ENCODE measurements at regions not wholly inside any gene's neighbourhood (a gene's known extent, or its start where the extent isn't known, plus 50 kb on each side); places are given as distances from the start of the nearest gene placed in this dataset.

DNA sequence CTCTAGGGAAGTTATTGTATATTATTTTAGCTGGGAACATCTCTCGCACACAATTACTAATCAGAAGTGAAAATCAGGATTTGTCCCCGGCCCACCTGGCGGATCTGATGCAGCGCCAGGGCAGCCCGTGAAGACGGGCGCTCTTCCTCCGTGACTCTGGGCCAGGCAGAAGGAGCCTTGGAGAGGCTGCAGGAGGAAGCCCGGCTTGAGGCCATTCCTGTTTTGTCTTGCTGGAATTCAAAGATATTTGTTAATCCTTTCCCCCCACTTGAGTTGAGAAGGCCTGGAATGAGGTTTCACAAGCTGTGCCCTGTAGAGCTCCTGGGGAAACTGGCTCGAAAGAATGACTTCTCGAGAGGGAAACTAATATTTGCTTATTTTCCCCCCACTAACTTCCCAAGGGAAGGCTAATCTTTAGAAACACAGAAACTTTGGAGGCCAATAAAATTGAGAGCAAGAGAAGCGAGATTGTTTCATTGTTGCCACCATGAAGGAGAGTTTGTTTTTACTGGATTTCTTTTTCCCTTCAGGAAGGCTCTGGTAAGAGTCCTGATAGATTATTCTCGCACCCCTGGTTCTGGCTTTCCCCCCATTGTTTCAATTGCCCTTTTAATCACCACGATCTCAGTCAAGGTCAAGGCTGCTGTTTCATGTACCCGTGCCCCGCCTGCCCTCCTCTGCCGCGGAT is 92.8 kb upstream of the SEPTIN5 start:
- DNase-seq (ENCODE audit: low spot score) = no peak

DNA sequence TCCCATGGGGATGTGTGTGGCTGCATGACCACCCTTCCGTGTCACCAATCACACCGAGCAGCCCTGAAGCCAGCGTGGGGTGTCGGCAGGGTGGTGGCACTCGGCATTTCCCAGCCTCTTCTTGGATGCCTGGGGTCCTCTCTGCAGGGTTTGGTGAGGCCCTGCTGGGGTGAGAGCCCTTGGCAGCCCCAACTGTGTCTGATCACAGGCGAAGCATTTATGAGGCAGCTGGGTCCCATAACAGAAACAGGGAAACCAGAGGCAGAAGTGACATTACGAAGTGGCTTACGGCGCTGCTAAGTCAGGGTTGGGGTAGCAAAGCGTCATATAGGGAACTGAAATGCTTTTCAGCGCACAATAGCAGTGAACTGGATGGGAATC is 92.3 kb upstream of the SEPTIN5 start:
- DNase-seq (ENCODE audit: low spot score) = no peak

DNA sequence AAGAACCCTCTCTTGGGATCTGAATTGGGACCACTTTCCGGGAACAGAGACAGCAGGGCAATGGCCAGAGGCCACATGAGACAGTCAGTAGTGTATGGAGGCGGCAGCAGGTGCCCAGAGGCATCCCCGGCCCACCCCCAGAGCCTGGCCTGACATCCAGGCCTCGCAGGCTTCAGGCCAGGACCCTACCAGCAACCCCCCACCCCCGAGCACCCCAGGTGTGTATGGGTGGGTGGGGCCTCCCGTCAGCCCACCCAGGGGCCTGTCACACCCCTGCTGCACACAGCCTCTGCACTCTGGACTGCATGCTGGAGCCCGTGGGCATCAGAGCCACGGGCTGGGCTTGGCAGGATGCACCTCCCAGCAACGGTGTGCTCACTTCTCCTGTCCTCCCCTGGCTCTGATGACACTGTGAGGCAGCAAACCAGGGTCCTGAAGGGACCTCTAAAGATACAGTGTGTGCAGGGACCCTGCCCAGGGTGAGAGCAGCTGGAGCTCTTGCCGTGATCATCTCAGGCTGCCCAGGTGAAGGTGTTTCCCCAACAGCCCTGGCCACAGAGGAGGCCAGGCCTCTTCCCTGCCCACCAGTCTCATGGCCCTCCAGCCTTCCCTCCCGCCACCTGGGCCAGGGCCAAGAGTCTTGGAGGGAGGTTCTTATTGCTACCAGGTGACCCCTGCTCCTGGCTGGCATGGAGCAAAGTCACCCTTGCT is 88.8 kb upstream of the SEPTIN5 start:
- DNase-seq (ENCODE audit: low spot score) = no peak

DNA sequence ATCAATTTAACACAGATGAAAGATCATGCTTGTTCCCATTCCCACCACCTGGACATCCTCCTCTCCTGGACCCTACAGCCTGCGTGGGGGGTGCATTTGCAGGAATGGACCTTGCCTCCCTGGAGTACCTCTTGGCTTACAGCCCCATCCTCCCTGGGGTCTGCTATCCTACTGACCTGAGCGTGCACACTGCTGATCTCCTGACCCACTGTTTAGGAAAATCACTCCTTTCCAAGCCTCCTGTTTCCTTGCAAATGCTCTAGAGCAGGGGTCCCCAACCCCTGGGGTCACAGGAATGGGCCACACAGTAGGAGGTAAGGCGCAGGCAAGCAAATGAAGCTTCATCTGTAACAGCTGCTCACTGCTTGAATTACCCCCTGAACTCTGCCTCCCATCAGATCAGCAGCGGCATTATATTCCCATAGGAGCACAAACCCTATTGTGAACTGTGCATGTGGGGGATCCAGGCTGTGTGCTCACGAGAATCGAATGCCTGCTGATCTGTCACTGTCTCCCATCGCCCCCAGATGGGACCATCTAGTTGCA is 88.2 kb upstream of the SEPTIN5 start:
- DNase-seq (ENCODE audit: low spot score) = no peak

DNA sequence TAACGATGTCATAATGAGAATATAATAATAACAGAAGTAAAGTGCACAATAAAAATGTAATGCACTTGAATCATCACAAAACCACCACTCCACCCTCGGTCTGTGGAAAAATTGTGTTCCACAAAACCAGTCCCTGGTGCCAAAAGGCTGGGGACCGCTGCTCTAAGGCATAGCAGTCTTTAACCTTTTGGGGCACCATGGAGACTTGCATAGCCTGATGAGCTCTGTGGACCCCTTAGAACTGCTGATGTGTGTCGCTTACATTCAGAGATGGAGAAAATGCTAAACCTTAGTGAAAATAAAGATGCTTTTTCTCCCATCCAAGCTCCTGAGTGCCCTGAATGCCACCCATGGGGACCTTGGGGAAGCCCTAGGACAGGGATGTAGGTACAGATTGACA is 87.6 kb upstream of the SEPTIN5 start:
- DNase-seq (ENCODE audit: low spot score) = no peak

DNA sequence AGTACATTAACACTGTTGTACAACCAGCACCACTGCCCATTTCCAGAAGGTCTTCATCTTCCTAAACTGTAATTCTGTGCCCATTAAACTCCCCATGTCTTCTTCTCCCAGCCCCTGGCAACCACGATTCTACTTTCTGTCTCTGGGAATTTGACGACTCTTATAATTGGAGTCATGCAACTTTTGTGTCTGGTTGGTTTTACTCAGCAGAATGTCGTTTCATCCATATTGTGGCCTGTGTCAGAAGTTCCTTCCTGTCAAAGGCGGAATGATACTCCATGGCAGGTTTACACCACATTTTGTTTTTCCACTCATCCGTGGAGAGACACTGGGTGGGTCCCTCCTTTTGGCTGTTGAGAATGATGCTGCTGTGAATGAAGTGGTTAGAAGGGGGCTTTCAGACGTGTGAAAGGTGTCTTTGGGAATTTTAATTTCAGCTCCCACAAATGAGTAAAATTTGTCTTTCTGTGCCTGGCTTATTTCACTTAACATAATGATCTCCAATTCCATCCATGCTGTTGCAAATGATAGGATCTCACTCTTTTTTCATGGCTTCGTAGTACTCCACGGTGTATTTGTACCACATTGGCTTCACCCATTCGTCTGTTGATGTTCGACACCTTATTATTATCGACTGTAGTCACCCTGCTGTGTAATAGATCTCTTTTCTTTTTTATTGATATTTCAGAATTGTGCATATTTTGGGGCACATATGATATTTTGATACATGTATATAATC is 86.1 kb upstream of the SEPTIN5 start:
- no peak for DNase-seq (ENCODE audit: low spot score)

DNA sequence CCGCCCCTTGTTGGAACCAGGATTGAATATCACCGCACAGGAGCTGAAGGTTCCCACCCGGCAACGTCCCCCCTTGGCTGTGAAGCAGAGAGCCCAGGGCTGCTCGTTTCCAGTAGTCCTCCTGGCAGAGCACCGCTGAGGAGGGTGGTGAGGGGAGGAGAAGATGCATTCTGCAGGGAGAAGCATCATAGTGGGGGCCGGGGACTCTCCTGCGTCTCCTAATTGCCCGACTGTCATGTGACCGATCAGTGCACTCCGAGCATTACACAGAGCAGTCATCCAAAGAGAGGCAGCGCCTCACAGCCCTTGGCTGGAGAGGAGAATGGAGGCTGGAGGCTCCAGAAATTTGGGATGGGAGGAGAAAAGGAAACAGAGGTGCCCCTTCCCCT is 85.0 kb upstream of the SEPTIN5 start:
- DNase-seq (ENCODE audit: low spot score) = no peak

DNA sequence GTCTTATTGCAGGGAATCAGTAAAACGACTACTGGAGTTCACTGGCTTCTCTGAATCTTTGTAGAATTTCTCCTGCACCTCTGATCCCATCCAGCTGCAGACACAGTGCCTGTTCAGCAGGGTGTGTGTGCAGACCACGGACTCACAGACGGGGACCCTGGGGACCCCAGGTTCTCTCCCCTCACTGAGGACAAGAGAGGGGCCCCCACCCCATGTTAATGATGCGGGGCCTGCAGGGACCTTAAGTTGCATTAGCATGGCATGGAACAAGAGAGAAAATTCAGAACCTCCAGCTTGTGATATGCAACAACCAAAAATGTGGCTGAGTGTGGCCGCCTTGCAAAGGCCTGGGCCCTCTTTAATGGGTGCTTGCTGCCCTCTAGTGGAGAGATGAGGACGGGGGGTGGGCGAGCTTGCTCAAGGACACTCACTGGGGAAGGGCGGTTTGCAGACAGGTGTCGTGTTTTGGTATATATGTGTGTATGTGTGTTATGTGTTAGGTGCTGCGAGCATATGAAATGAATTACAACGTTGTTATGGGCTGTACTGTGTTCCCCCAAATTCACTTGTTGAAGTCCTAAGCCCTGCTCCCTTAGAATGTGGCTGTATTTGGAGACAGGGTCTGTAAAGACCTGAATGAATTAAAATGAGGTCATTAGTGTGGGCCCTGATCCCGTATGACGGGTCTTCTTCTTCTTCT is 84.4 kb upstream of the SEPTIN5 start:
- DNase-seq (ENCODE audit: low spot score) = peak; percentile 86

DNA sequence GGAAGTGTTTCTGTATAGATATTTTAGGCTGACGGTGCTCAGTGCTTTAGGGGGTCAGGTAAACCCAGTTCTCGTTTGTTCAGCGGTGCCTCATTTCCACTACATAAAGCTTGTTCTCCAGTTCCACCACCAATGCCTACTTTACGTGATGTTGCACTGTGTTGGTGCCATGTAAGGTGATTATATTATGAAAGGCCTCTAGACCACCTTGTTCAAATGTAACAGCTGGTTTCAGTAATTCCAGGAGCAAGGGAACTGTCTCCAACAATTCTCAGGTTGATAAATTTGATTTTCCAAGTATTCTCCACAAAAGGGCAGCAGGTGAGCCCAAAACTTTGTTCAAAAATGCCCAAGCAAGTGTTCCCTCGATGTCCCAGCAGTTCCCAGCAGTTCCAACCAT is 83.7 kb upstream of the SEPTIN5 start:
- no peak for DNase-seq (ENCODE audit: low spot score)

DNA sequence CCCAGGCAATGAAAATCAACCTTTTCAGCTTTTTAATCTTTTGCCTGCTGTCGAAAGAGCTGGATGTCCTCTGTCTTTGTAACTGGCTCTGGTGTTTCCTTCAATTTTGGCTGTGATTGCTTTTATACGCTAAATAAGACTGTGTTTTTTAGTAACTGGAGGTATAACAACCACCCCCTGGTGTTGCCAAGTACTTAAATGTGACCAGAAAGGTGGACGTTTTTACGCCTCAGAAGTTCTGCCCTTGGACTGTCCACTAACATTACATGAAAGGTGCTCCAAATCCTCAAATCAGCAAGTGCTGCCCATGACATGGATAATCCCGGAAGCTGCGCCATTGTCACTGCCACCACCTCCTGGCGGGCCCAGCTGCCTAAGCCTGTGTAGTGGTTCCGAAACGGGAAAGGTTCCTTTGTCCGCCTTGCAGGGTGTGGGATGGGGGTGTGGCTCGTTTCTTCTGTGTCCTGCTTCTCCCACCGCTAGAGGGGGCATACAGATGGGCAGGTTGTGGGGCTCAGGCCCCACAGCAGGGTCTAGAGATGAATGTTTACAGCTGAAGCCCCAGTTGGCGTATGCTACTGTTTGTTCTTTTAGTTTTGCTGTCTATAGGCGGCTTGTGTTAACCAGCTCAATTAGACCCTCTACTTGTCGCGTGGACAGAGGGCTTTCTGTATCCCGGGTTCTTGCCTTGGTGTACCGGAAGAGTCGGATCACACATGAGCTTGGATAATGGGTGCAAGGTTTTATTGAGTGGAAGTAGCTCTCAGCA is 82.2 kb upstream of the SEPTIN5 start:
- DNase-seq (ENCODE audit: low spot score) = peak; percentile 7

DNA sequence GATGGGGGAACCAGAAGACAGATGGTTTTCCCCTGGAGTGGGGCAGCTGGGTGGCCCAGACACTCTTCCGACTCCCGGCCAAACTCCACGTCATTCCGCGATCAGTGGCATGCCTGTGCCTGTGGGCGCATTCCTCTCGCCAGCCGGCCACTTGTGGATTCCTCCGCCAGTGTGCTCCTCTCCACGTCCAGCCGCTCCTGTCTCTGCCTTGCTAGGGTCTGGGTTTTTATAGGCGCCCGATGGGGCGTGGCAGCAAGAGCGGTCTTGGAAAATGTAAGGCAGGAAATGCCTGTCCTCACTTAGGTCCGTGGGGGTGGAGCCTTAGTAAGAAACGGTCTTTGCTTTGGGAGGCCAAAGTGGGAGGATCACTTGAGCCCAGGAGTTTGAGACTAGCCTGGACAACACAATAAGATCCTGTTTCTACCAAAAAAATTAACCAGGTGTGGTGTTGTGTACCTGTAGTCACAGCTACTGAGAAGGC is 81.6 kb upstream of the SEPTIN5 start:
- no peak for DNase-seq (ENCODE audit: low spot score)

DNA sequence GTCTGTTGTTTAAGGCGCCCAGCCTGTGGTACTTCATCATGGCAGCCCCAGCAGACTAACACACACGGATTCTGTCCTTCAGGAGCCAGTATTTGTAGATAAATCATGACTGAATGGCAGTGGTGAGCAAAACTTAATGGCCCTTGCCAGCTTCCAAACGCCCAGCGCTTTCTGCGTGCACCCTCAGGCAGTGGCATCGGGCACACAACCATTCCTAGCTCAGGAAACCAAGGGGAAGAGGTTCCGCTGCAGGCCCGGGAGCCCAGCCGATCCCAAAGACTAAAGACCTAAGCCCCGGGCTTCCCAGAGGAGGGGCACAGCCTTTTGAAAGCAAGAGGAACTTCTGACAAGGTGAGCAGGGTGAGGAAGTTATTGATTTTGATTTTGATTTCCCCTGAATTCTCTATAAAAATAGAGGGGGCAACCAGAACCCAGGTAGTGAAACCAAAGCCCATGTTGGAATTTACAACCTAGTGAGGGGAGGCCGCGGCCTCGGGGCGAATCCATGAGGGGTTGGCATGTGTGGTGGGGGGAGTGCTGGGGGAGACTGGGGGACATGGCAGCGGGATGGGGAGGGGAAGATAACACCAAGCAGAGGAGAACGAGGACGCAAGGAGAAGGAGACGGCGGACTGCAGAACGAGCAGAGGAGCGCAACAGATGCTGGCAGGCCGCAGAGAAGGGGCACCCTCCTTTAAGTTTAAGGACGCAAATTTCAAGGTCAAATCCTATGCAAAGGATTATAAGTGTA is 79.9 kb upstream of the SEPTIN5 start:
- no peak for DNase-seq (ENCODE audit: low spot score)

DNA sequence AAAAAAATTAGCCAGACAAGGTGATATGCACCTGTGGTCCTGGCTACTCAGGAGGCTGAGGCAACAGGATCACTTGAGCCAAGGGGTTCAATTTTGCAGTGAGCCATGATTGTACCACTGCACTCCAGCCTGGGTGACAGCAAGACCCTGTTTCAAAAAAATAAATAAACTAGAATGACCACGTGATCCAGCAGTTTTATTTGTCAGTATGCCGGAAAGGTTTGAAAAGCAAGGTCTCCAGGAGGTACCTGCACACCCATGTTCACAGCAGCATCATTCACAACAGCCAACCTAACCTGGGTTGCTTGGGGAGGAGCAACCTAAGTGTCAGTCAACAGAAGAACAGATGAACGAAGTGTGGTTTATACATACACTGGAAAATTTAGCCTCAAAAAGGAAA is 78.7 kb upstream of the SEPTIN5 start:
- DNase-seq (ENCODE audit: low spot score) = no peak

DNA sequence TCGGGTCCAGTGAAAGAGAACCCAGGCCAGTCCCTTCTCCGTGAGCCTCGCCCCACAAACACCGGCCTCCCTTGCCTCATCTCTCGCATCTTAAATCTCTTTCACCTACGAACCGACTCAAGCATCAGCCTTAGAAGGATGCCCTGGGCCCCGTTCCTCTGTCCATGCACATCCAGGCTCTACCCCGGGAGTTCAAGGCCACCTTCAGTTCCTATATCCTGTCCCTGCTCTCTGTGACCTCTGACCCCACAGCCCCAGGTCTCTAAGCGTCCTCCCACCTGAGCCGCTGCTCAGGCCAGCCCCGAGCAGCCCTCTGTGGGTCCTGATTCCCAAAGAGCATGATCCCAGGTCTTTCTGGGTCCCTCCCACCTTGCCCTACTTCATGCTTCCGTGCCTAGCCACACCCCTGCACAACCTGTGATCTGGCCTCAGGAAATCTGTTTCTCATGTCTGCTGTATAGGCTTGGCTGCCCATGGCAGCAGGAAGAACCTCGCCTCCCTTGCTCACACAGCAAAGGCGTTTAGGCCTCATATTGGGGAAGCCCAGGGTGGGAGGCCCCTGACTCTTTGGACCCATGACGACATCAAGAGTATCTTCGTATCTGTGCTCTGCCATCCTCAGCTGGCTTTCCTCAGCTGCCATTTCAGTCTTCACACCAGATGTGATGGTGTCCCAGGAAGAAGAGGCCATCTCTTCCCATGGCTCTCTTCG is 77.5 kb upstream of the SEPTIN5 start:
- DNase-seq (ENCODE audit: low spot score) = no peak

DNA sequence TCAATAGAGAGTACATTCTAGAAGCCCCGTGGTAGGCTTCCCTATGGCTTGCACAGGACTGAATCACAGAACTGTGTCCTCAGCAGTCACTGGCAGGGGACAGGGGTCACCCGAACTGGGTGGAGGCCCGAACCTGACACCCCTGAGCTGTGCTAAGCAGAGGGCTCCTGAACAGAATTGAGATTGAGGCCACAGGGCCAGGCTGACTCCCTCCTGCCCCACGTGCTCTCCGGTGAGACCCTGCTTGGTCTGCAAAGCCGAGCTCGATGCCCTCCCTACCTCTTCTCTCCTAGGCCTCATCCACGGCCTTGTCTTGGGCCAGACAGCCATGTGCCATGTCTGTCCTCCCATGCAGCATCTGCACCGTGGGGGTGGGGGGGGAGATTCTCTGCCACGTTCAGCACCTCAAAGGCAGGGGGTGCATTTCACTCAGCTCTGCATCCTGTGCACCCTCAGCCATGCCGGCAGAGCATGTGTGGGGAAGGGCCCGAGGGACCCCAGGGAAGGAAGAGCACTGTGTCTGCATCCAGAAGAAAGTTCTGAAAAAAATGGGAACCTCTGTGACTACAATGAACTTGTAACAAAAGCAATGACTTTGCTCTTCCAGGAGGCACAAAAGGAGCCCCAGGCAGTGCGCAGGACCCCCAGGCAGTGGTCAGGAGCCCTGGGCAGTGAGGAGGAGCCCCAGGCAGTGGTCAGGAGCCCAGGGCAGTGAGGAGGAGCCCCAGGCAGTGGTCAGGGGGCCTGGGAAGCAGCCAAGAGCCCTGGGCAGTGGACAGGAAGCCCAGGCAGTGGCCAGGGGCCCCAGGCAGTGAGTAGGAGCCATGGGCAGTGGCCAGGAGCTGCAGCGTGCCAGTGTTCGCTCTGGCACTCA is 76.7 kb upstream of the SEPTIN5 start:
- DNase-seq (ENCODE audit: low spot score) = no peak

DNA sequence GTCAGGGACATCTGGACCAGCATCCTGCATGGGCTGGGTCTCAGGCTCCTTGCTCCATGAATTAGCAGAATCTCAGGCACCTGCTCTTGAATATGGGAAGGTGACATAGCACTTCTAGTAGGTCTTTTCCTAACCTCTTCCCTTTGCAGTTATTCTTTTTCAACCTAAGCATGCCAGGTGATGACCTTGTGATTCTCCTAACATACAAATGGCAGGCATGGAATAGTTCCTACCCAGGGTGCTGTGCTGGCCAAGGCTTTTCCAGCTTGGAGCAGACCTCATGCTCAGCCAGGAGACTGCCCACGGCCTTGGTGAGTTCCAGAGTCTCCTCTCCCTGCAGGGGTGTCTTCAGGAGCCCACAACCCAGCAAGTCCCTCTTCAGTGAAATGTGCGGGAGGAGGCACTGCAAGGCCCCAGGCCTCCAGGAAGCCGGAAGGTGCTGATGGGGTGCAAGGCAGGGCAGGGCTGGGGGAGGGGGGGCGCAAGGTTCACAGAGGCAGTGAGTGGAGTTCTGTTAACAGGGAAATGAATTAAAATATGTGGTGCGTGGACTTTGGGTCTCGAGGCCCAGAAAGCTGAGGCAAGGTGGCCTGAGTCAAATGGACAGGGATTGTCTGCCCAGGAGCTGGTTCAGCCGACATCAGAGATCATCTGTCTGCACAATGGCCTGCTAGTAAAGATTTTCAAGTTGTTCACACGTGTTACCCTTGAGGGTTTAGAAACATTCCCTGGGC is 75.9 kb upstream of the SEPTIN5 start:
- DNase-seq (ENCODE audit: low spot score) = no peak

DNA sequence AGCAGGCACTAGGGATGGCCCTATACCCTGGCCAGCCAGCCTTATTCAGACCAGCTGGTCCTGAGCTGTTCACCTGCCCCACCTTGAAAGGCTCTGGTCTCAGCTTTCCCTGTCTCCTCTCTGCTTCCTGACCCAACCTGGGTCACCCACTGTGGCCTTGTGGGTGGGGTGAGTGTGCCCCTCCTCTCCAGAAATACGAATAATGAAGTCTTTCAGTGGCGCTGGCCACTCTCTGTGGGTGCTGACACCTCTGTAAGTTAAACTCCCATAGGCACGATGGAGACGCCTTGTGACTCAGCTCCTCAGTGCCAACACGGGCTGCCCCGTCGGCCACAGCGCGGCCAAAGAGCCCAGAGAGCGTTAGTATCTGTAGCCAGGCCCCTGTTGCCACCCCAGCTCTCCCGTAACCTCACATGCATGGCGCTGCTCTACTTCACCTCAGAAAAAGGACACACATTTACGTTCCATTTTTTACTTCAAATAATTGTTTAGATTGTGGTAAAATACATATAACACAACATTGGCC is 74.6 kb upstream of the SEPTIN5 start:
- no peak for DNase-seq (ENCODE audit: low spot score)

DNA sequence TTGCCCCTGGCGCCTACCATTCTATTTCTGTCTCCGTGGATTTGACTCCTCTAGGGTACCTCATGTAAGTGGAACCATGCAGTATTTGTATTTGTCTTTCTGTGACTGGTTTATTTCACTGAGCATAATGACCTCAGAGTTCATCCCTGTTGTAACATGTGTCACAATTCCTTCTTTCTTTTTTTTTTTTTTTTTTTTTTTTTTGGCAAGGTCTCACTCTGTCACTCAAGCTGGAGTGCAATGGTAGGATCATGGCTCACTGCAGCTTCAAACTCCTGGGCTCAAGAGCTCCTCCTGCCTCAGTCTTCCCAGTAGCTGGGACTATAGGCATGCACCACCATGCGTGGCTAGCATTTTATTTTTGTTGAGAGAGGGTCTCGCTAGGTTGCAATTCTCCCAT is 74.0 kb upstream of the SEPTIN5 start:
- DNase-seq (ENCODE audit: low spot score) = no peak

Data from cerebellar cortex (tissue), 1 donor.